ENCODE measurements at regions not wholly inside any gene's neighbourhood (a gene's known extent, or its start where the extent isn't known, plus 50 kb on each side); places are given as distances from the start of the nearest gene placed in this dataset.
A peak's percentile ranks its signal among the peaks of the same experiment; 100 is the strongest.

DNA sequence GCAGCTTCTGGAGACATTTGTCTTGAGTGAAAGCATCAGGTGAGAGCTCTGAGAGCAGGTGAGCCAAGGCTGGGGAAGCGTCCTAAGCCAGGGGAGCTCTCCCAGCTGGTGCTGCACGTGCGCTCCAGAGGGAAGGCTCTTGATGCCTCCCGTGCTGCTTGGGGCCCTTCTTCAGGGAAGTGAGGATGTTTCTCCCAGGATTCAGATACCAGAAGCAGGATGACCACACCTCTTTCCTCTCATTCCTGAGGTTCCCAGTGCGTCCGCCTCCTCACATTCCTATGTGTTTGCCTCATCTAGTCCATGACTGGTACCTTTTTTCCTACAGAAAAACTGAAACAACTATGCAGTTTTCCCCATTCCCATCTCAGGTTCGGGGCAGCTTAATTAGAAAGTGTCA, 231.0 kb upstream of the IRS2 start:
- Histone ChIP-seq H3K4ac (ENCODE audit: low read depth in 1 of 2, low read length in 2 of 2) (no peak overlapping the region), H3K27me3 (ENCODE audit: control insufficient read depth in 1 of 2, insufficient read depth in 1 of 2, low read length in 2 of 2) (no peaks in the 10 kb centered on the region), H2BK12ac (ENCODE audit: low read length in 2 of 2) (peak overlapping the region; percentile 33 to 90), H2AFZ (ENCODE audit: low read depth, low read length) (no peak overlapping the region), H2BK15ac (ENCODE audit: low read depth, poor library complexity, severe bottlenecking) (peak overlapping the region; percentile 94), H3K9me3 (ENCODE audit: control insufficient read depth, low read length) (no peaks in the 10 kb centered on the region), H3K79me1 (replicated peaks; ENCODE audit: low read length, poor library complexity, severe bottlenecking) (no peaks in the 10 kb centered on the region), H4K8ac (ENCODE audit: low read length) (no peak overlapping the region), H2BK120ac (ENCODE audit: low read depth, low read length) (no peak overlapping the region), H3K36me3 (ENCODE audit: control insufficient read depth in 1 of 2, insufficient read depth in 2 of 2, low read depth in 1 of 2, low read length in 2 of 2) (no peaks in the 10 kb centered on the region), H3K27ac (ENCODE audit: low read length, poor library complexity, severe bottlenecking) (peak overlapping the region; percentile 91), H3K4me1 (ENCODE audit: control insufficient read depth, insufficient read depth, low read depth, low read length) (peaks cover 14% of the 10 kb centered on the region), H3K18ac (ENCODE audit: low read depth in 1 of 2, low read length in 2 of 2) (peak overlapping the region in 1 of 2 experiments; percentile 68), H2BK5ac (ENCODE audit: low read depth, low read length, poor library complexity, severe bottlenecking) (peak overlapping the region; percentile 59), H2AK5ac (ENCODE audit: low read length, severe bottlenecking) (peak overlapping the region; percentile 24), H3K9ac (ENCODE audit: low read length) (no peak overlapping the region), H3K4me2 (ENCODE audit: low read length, poor library complexity, severe bottlenecking) (no peak overlapping the region), H3K4me3 (ENCODE audit: insufficient read depth in 1 of 2, low read depth in 1 of 2, low read length in 2 of 2) (no peak overlapping the region), H3K14ac (ENCODE audit: low read length in 2 of 2) (no peak overlapping the region), H4K91ac (ENCODE audit: low read length) (peak overlapping the region; percentile 61), H3K23ac (ENCODE audit: low read length in 2 of 2) (no peak overlapping the region)
- DNase-seq, result peak; percentile 90
- 4% methylated on average over 7 of the region's 7 CpGs for WGBS

DNA sequence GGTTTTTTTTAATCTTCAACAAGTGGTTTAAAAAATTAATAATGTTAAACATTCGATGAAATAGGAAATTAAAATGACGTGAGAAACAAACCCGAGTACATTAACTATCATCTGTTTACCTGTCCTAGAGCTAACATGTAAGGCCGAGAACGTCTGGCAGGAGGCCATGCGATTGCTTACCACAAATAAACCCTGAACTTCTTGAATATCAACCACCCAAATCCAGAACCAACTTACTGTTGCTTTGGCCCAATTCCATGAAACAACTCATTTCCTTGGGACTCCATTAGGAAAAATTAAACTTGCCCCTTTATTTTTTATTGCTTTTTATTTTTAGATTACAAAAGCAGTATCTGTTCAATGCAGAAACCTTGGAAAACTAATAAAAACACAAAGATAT, 228.9 kb upstream of the IRS2 start:
- H2BK120ac ChIP-seq (ENCODE audit: low read depth, low read length), result no peak overlapping the region
- H2BK12ac ChIP-seq (ENCODE audit: low read length in 2 of 2), result no peak overlapping the region
- H3K9ac ChIP-seq (ENCODE audit: low read length), result no peak overlapping the region
- H3K79me1 ChIP-seq (replicated peaks; ENCODE audit: low read length, poor library complexity, severe bottlenecking), result no peaks in the 10 kb centered on the region
- H3K4me2 ChIP-seq (ENCODE audit: low read length, poor library complexity, severe bottlenecking), result no peak overlapping the region
- 88% methylated on average over 6 of the region's 6 CpGs for WGBS
- no peak overlapping the region for H4K8ac ChIP-seq (ENCODE audit: low read length)
- peaks cover 14% of the 10 kb centered on the region for H3K4me1 ChIP-seq (ENCODE audit: control insufficient read depth, insufficient read depth, low read depth, low read length)
- H3K23ac ChIP-seq (ENCODE audit: low read length in 2 of 2), result no peak overlapping the region
- H3K14ac ChIP-seq (ENCODE audit: low read length in 2 of 2), result no peak overlapping the region
- no peak overlapping the region for H3K27ac ChIP-seq (ENCODE audit: low read length, poor library complexity, severe bottlenecking)
- H3K27me3 ChIP-seq (ENCODE audit: control insufficient read depth in 1 of 2, insufficient read depth in 1 of 2, low read length in 2 of 2), result no peaks in the 10 kb centered on the region
- H2AK5ac ChIP-seq (ENCODE audit: low read length, severe bottlenecking), result no peak overlapping the region
- H2AFZ ChIP-seq (ENCODE audit: low read depth, low read length), result no peak overlapping the region
- no peak overlapping the region for H3K4ac ChIP-seq (ENCODE audit: low read depth in 1 of 2, low read length in 2 of 2)
- H3K36me3 ChIP-seq (ENCODE audit: control insufficient read depth in 1 of 2, insufficient read depth in 2 of 2, low read depth in 1 of 2, low read length in 2 of 2), result no peaks in the 10 kb centered on the region
- no peak overlapping the region for H2BK15ac ChIP-seq (ENCODE audit: low read depth, poor library complexity, severe bottlenecking)
- no peak overlapping the region for H3K18ac ChIP-seq (ENCODE audit: low read depth in 1 of 2, low read length in 2 of 2)
- H2BK5ac ChIP-seq (ENCODE audit: low read depth, low read length, poor library complexity, severe bottlenecking), result no peak overlapping the region
- no peak for DNase-seq
- H3K9me3 ChIP-seq (ENCODE audit: control insufficient read depth, low read length), result no peaks in the 10 kb centered on the region
- H4K91ac ChIP-seq (ENCODE audit: low read length), result no peak overlapping the region
- H3K4me3 ChIP-seq (ENCODE audit: insufficient read depth in 1 of 2, low read depth in 1 of 2, low read length in 2 of 2), result no peak overlapping the region

DNA sequence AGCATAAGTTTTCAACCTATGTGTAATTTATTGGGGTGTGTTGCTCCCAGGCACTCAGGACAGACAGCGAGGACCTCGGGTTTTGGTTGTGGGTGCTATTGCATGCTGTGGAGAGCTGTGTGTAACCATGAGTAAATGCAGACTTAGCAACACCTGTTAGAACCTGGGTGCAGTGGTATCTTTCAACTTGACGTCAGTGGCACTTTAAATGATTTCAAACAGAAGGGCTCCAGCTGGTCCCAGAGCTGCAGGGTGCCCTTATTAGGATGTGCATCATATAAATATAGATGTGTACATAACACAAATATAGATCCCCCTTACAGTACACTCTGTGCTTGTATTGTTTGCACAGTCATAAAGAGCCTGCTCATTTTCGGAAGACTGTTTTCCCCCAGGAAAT, 228.3 kb upstream of the IRS2 start:
- H2BK15ac ChIP-seq (ENCODE audit: low read depth, poor library complexity, severe bottlenecking), result no peak overlapping the region
- DNase-seq, result no peak

DNA sequence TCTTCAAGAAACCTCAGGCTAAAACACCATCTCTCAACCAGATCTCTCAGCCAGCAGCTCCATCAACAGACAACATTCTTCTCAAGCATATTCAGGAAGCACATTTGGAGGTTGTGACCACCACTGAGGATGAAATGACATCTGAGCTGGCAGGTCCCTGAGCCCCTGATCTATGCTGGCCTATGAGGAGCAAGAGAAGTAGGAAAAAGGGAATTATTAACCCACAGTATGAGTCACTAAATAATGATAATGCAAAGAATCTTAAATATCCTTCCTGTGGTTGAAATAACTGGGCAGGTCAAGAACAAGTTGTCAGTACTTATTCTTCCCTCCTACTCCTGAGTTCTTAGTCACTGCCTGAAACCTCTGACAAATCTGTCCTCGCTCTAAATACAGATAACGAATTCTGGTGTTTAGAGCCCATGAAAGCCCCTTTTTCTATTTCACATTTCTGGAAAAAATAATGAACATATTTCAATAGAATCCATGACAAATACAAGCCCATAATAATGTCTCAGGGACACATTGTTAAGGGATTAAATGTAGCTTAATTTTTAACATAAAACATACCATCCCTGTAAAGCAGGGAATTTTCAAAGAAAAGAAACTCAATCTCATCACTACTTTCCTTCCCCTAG, 225.8 kb upstream of the IRS2 start:
- Histone ChIP-seq H3K18ac (ENCODE audit: low read depth in 1 of 2, low read length in 2 of 2) (no peak overlapping the region), H3K27ac (ENCODE audit: low read length, poor library complexity, severe bottlenecking) (peak overlapping the region; percentile 96), H3K4me3 (ENCODE audit: insufficient read depth in 1 of 2, low read depth in 1 of 2, low read length in 2 of 2) (no peak overlapping the region), H4K91ac (ENCODE audit: low read length) (no peak overlapping the region), H3K36me3 (ENCODE audit: control insufficient read depth in 1 of 2, insufficient read depth in 2 of 2, low read depth in 1 of 2, low read length in 2 of 2) (no peaks in the 10 kb centered on the region), H3K14ac (ENCODE audit: low read length in 2 of 2) (no peak overlapping the region), H3K79me1 (replicated peaks; ENCODE audit: low read length, poor library complexity, severe bottlenecking) (no peaks in the 10 kb centered on the region), H3K23ac (ENCODE audit: low read length in 2 of 2) (no peak overlapping the region), H3K9ac (ENCODE audit: low read length) (peak overlapping the region; percentile 28), H3K27me3 (ENCODE audit: control insufficient read depth in 1 of 2, insufficient read depth in 1 of 2, low read length in 2 of 2) (no peaks in the 10 kb centered on the region), H2AFZ (ENCODE audit: low read depth, low read length) (no peak overlapping the region), H3K4me1 (ENCODE audit: control insufficient read depth, insufficient read depth, low read depth, low read length) (peaks cover 9% of the 10 kb centered on the region), H2BK120ac (ENCODE audit: low read depth, low read length) (no peak overlapping the region), H4K8ac (ENCODE audit: low read length) (no peak overlapping the region), H2BK15ac (ENCODE audit: low read depth, poor library complexity, severe bottlenecking) (no peak overlapping the region), H3K9me3 (ENCODE audit: control insufficient read depth, low read length) (no peaks in the 10 kb centered on the region), H3K4ac (ENCODE audit: low read depth in 1 of 2, low read length in 2 of 2) (no peak overlapping the region), H3K4me2 (ENCODE audit: low read length, poor library complexity, severe bottlenecking) (peak overlapping the region; percentile 35), H2BK5ac (ENCODE audit: low read depth, low read length, poor library complexity, severe bottlenecking) (peak overlapping the region; percentile 95), H2AK5ac (ENCODE audit: low read length, severe bottlenecking) (no peak overlapping the region), H2BK12ac (ENCODE audit: low read length in 2 of 2) (no peak overlapping the region)
- DNase-seq, result peak; percentile 91
- 0% methylated on average over 2 of the region's 2 CpGs for WGBS

More for the DNA sequence above, 228.3 kb upstream of the IRS2 start:
- Histone ChIP-seq H3K9me3 (ENCODE audit: control insufficient read depth, low read length) (no peaks in the 10 kb centered on the region), H3K18ac (ENCODE audit: low read depth in 1 of 2, low read length in 2 of 2) (no peak overlapping the region), H3K4me1 (ENCODE audit: control insufficient read depth, insufficient read depth, low read depth, low read length) (peaks cover 14% of the 10 kb centered on the region), H3K4me2 (ENCODE audit: low read length, poor library complexity, severe bottlenecking) (no peak overlapping the region), H3K4ac (ENCODE audit: low read depth in 1 of 2, low read length in 2 of 2) (no peak overlapping the region), H2AFZ (ENCODE audit: low read depth, low read length) (no peak overlapping the region), H3K14ac (ENCODE audit: low read length in 2 of 2) (no peak overlapping the region), H3K27me3 (ENCODE audit: control insufficient read depth in 1 of 2, insufficient read depth in 1 of 2, low read length in 2 of 2) (no peaks in the 10 kb centered on the region), H3K9ac (ENCODE audit: low read length) (no peak overlapping the region), H3K23ac (ENCODE audit: low read length in 2 of 2) (no peak overlapping the region), H3K4me3 (ENCODE audit: insufficient read depth in 1 of 2, low read depth in 1 of 2, low read length in 2 of 2) (no peak overlapping the region), H2AK5ac (ENCODE audit: low read length, severe bottlenecking) (peak overlapping the region; percentile 84), H2BK120ac (ENCODE audit: low read depth, low read length) (no peak overlapping the region), H2BK12ac (ENCODE audit: low read length in 2 of 2) (no peak overlapping the region), H2BK5ac (ENCODE audit: low read depth, low read length, poor library complexity, severe bottlenecking) (no peak overlapping the region), H3K79me1 (replicated peaks; ENCODE audit: low read length, poor library complexity, severe bottlenecking) (no peaks in the 10 kb centered on the region), H4K8ac (ENCODE audit: low read length) (no peak overlapping the region), H3K27ac (ENCODE audit: low read length, poor library complexity, severe bottlenecking) (no peak overlapping the region), H4K91ac (ENCODE audit: low read length) (peak overlapping the region; percentile 18), H3K36me3 (ENCODE audit: control insufficient read depth in 1 of 2, insufficient read depth in 2 of 2, low read depth in 1 of 2, low read length in 2 of 2) (no peaks in the 10 kb centered on the region)
- 73% methylated on average over 3 of the region's 4 CpGs for WGBS

Data from mesenchymal stem cell (in vitro differentiated cells and primary cell).